ENCODE measurements at regions not wholly inside any gene's neighbourhood (a gene's known extent, or its start where the extent isn't known, plus 50 kb on each side); places are given as distances from the start of the nearest gene placed in this dataset.
"Not testable (repeated sequence)": the region's sequence is repeated elsewhere in the genome, so short reads cannot be mapped to it uniquely, and the experiment has no call there.

GRCh38 chr2:89243114-89243700, 551.7 kb downstream of the RPIA start:
- H3K27me3 Mint-ChIP-seq (ENCODE audit: insufficient read depth); H3K4me1 Mint-ChIP-seq (ENCODE audit: low read depth); H3K27ac Mint-ChIP-seq; H3K4me3 Mint-ChIP-seq; H3K9me3 Mint-ChIP-seq; DNase-seq; H3K36me3 Mint-ChIP-seq (ENCODE audit: low read depth): not testable (repeated sequence)
- TF ChIP-seq CTCF (IDR thresholded peaks at IDR 0.05) = peak; percentile 58

GRCh38 chr2:89244407-89244806, 552.9 kb downstream of the RPIA start:
- not testable (repeated sequence) for H3K27ac Mint-ChIP-seq; H3K36me3 Mint-ChIP-seq (ENCODE audit: low read depth); H3K4me1 Mint-ChIP-seq (ENCODE audit: low read depth); H3K4me3 Mint-ChIP-seq; H3K9me3 Mint-ChIP-seq; DNase-seq; H3K27me3 Mint-ChIP-seq (ENCODE audit: insufficient read depth)

- H3K9me3 Mint-ChIP-seq; H3K36me3 Mint-ChIP-seq (ENCODE audit: low read depth); H3K4me3 Mint-ChIP-seq; H3K27ac Mint-ChIP-seq; H3K27me3 Mint-ChIP-seq (ENCODE audit: insufficient read depth); DNase-seq; H3K4me1 Mint-ChIP-seq (ENCODE audit: low read depth): not testable (repeated sequence)
These were observed 554.0 kb downstream of the RPIA start for GRCh38 chr2:89245478-89245877.

GRCh38 chr2:89246027-89246426, 554.6 kb downstream of the RPIA start:
- not testable (repeated sequence) for H3K9me3 Mint-ChIP-seq; DNase-seq; H3K36me3 Mint-ChIP-seq (ENCODE audit: low read depth); H3K27ac Mint-ChIP-seq; H3K4me1 Mint-ChIP-seq (ENCODE audit: low read depth); H3K4me3 Mint-ChIP-seq; H3K27me3 Mint-ChIP-seq (ENCODE audit: insufficient read depth)

- DNase-seq = peak; percentile 60
- H3K27ac Mint-ChIP-seq; H3K36me3 Mint-ChIP-seq (ENCODE audit: low read depth); H3K4me3 Mint-ChIP-seq; H3K27me3 Mint-ChIP-seq (ENCODE audit: insufficient read depth); H3K9me3 Mint-ChIP-seq; H3K4me1 Mint-ChIP-seq (ENCODE audit: low read depth): not testable (repeated sequence)
These were observed 555.1 kb downstream of the RPIA start for GRCh38 chr2:89246620-89247019.

GRCh38 chr2:89255013-89255412, 563.5 kb downstream of the RPIA start:
- H3K4me1 Mint-ChIP-seq (ENCODE audit: low read depth); H3K27me3 Mint-ChIP-seq (ENCODE audit: insufficient read depth); H3K4me3 Mint-ChIP-seq; H3K9me3 Mint-ChIP-seq; DNase-seq; H3K27ac Mint-ChIP-seq; H3K36me3 Mint-ChIP-seq (ENCODE audit: low read depth): not testable (repeated sequence)

GRCh38 chr2:89273443-89273842, 582.0 kb downstream of the RPIA start:
- not testable (repeated sequence) for H3K4me1 Mint-ChIP-seq (ENCODE audit: low read depth); H3K36me3 Mint-ChIP-seq (ENCODE audit: low read depth); H3K27me3 Mint-ChIP-seq (ENCODE audit: insufficient read depth); DNase-seq; H3K27ac Mint-ChIP-seq; H3K4me3 Mint-ChIP-seq; H3K9me3 Mint-ChIP-seq

GRCh38 chr2:89280536-89280935, 589.1 kb downstream of the RPIA start:
- not testable (repeated sequence) for H3K4me1 Mint-ChIP-seq (ENCODE audit: low read depth); H3K27me3 Mint-ChIP-seq (ENCODE audit: insufficient read depth); H3K9me3 Mint-ChIP-seq; H3K27ac Mint-ChIP-seq; DNase-seq; H3K36me3 Mint-ChIP-seq (ENCODE audit: low read depth); H3K4me3 Mint-ChIP-seq

GRCh38 chr2:89286448-89287080, 595.1 kb downstream of the RPIA start:
- not testable (repeated sequence) for DNase-seq; H3K27me3 Mint-ChIP-seq (ENCODE audit: insufficient read depth); H3K4me3 Mint-ChIP-seq; H3K36me3 Mint-ChIP-seq (ENCODE audit: low read depth); H3K9me3 Mint-ChIP-seq; H3K27ac Mint-ChIP-seq; H3K4me1 Mint-ChIP-seq (ENCODE audit: low read depth)

- H3K36me3 Mint-ChIP-seq (ENCODE audit: low read depth); H3K9me3 Mint-ChIP-seq; H3K27ac Mint-ChIP-seq; H3K4me3 Mint-ChIP-seq; DNase-seq; H3K4me1 Mint-ChIP-seq (ENCODE audit: low read depth); H3K27me3 Mint-ChIP-seq (ENCODE audit: insufficient read depth): not testable (repeated sequence)
These were observed 595.6 kb downstream of the RPIA start for GRCh38 chr2:89287084-89287483.

- H3K9me3 Mint-ChIP-seq; H3K27ac Mint-ChIP-seq; H3K4me3 Mint-ChIP-seq; H3K36me3 Mint-ChIP-seq (ENCODE audit: low read depth); H3K4me1 Mint-ChIP-seq (ENCODE audit: low read depth); H3K27me3 Mint-ChIP-seq (ENCODE audit: insufficient read depth); DNase-seq: not testable (repeated sequence)
These were observed 600.3 kb downstream of the RPIA start for GRCh38 chr2:89291717-89292298.

GRCh38 chr2:89293399-89293798, 601.9 kb downstream of the RPIA start:
- not testable (repeated sequence) for H3K27ac Mint-ChIP-seq; H3K4me1 Mint-ChIP-seq (ENCODE audit: low read depth); H3K4me3 Mint-ChIP-seq; H3K27me3 Mint-ChIP-seq (ENCODE audit: insufficient read depth); DNase-seq; H3K36me3 Mint-ChIP-seq (ENCODE audit: low read depth); H3K9me3 Mint-ChIP-seq

- DNase-seq; H3K4me3 Mint-ChIP-seq; H3K27ac Mint-ChIP-seq; H3K27me3 Mint-ChIP-seq (ENCODE audit: insufficient read depth); H3K4me1 Mint-ChIP-seq (ENCODE audit: low read depth); H3K36me3 Mint-ChIP-seq (ENCODE audit: low read depth); H3K9me3 Mint-ChIP-seq: not testable (repeated sequence)
These were observed 602.9 kb downstream of the RPIA start for GRCh38 chr2:89294335-89294734.

All from HFFc6 (cell line).